ENCODE measurements at regions not wholly inside any gene's neighbourhood (a gene's known extent, or its start where the extent isn't known, plus 50 kb on each side); places are given as distances from the start of the nearest gene placed in this dataset.

DNA sequence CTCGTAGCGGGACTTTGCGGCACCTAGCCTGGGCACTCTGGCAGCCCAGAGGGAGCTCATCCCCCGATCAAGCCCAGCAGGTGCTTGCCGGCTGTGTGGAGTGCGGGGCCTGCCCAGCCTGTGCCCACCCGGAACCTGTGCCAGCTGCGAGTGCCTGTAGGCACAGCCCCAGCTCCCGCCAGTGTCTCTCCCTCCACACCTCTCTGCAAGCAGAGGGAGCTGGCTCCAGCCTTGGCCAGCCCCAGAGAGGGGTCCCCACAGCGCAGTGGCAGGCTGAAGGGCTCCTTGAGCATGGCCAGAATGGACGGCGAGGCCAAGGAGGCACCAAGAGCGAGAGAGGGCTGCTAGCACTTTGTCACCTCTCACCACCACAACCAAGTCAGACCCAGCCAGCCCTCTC lies 55.5 kb upstream of the C1QTNF9B start:
- ATAC-seq (no peak), DNase-seq (no peak)
- 96 to 98% (median 97%) methylated on average over 11 to 13 of the region's 13 CpGs for WGBS, 4 donors
- TF ChIP-seq, protein P1, sequence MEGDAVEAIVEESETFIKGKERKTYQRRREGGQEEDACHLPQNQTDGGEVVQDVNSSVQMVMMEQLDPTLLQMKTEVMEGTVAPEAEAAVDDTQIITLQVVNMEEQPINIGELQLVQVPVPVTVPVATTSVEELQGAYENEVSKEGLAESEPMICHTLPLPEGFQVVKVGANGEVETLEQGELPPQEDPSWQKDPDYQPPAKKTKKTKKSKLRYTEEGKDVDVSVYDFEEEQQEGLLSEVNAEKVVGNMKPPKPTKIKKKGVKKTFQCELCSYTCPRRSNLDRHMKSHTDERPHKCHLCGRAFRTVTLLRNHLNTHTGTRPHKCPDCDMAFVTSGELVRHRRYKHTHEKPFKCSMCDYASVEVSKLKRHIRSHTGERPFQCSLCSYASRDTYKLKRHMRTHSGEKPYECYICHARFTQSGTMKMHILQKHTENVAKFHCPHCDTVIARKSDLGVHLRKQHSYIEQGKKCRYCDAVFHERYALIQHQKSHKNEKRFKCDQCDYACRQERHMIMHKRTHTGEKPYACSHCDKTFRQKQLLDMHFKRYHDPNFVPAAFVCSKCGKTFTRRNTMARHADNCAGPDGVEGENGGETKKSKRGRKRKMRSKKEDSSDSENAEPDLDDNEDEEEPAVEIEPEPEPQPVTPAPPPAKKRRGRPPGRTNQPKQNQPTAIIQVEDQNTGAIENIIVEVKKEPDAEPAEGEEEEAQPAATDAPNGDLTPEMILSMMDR (IDR thresholded peaks at IDR 0.05): no peak
- no peak for TF ChIP-seq POLR2A (IDR thresholded peaks at IDR 0.05)
- intact Hi-C loops (cut with DNase I): no loop called here
- Histone ChIP-seq H3K9me3 (no peaks in the 10 kb centered on the region), H3K27me3 (peaks cover 0 to 4% (median 0%) of the 10 kb centered on the region in 9 donors), H3K36me3 (no peaks in the 10 kb centered on the region), H3K4me1 (no peaks in the 10 kb centered on the region), H3K4me3 (no peak overlapping the region), H3K27ac (no peak overlapping the region)

DNA sequence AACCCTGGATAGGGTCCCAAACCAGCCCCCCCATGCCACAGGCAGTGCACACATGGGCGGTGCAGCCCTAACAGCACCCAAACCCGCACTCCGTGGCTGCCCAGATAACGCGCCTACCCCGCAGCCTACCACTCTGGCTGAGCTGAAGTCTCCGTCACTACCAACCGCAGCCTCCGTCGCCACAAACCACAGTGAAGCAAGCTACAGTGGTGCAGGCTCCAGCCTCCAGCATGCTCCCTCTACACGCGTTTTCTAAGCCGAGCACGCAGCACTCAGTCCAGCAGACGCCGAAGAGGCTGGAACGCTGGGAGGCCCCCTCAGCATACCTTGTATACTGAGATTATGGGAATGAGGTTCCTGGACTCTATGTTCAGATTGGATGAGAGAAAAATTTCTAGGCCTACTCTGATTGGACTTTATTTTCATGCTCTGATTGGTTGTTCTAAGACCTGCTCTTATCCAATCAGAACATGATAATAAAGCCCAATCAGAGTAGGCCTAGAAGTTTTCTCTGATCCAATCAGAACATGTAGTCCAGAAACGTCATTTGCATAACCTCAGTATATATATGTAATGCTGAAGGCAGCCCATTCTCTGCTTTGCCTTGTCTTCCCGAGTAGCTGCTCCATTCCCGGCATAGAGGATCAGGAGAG lies 56.7 kb upstream of the C1QTNF9B start:
- Histone ChIP-seq H3K4me3 (no peak overlapping the region), H3K36me3 (no peaks in the 10 kb centered on the region), H3K27ac (no peak overlapping the region), H3K9me3 (no peaks in the 10 kb centered on the region), H3K4me1 (no peaks in the 10 kb centered on the region), H3K27me3 (peaks cover 0 to 4% (median 0%) of the 10 kb centered on the region in 9 donors)
- DNase-seq (no peak), ATAC-seq (no peak)
- intact Hi-C loops (cut with DNase I): no loop called here
- no peak for TF ChIP-seq POLR2A (IDR thresholded peaks at IDR 0.05)
- 86 to 94% (median 89%) methylated on average over 18 to 20 of the region's 20 CpGs for WGBS, 4 donors

DNA sequence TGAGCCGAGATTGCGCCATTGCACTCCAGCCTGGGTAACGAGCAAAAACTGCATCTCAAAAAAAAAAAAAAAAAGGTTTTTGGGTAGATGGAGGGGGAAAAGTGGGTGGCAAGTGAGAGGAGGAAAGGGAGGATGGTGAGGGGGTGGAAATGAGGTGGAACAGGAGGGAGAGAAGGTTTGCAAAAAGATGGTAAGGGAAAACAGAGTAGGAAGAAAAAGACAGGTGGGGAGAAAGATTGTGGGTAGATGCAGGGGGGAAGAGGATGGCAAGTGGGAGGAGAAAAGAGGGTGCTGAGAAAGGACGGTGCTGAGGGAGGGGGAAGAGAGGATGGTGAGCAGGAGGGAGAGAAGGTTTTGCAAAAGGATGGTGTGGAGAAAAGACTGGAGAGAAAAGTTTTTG lies 57.8 kb upstream of the C1QTNF9B start:
- H3K4me3 ChIP-seq: no peak overlapping the region
- peaks cover 0 to 4% (median 0%) of the 10 kb centered on the region in 9 donors for H3K27me3 ChIP-seq
- no peak for TF ChIP-seq POLR2A (IDR thresholded peaks at IDR 0.05)
- TF ChIP-seq, protein P1 (IDR thresholded peaks at IDR 0.05): no peak
- ATAC-seq: no peak
- no peaks in the 10 kb centered on the region for H3K4me1 ChIP-seq
- intact Hi-C loops (cut with DNase I): no loop called here
- no peak for DNase-seq
- H3K27ac ChIP-seq: no peak overlapping the region
- 87 to 93% (median 90%) methylated on average over 4 of the region's 4 CpGs for WGBS, 4 donors
- no peaks in the 10 kb centered on the region for H3K9me3 ChIP-seq
- no peaks in the 10 kb centered on the region for H3K36me3 ChIP-seq

DNA sequence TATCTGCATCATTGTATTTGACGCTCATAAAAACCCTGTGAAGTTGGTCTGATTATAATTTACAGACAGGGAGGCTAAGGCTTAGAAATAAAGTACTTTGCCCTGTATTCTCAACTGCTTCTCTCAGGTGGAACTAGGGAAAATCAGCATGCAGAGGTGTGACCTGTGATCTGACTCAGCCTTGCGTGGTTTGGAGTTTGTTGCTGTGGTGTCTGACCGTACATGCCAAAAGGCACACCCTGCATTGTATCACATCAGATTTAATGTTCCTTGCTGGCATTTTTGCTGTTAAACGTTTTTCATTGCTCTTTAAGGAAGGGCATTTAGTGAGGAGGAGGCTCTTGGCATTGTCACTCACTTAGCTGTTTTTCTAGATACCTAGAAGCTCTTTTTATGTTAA lies 58.8 kb upstream of the C1QTNF9B start:
- DNase-seq (no peak), ATAC-seq (peak in 1 of 4 donors; percentile 33)
- no peaks in the 10 kb centered on the region for H3K9me3 ChIP-seq
- no peaks in the 10 kb centered on the region for H3K36me3 ChIP-seq
- H3K27ac ChIP-seq: no peak overlapping the region
- no peak for TF ChIP-seq POLR2A (IDR thresholded peaks at IDR 0.05)
- TF ChIP-seq, protein P1 (IDR thresholded peaks at IDR 0.05): no peak
- H3K4me3 ChIP-seq: no peak overlapping the region
- intact Hi-C loops (cut with DNase I): no loop called here
- WGBS, 4 donors: 47 to 62% (median 57%) methylated on average over 4 of the region's 4 CpGs
- no peaks in the 10 kb centered on the region for H3K4me1 ChIP-seq
- H3K27me3 ChIP-seq: peaks cover 0 to 4% (median 0%) of the 10 kb centered on the region in 9 donors

DNA sequence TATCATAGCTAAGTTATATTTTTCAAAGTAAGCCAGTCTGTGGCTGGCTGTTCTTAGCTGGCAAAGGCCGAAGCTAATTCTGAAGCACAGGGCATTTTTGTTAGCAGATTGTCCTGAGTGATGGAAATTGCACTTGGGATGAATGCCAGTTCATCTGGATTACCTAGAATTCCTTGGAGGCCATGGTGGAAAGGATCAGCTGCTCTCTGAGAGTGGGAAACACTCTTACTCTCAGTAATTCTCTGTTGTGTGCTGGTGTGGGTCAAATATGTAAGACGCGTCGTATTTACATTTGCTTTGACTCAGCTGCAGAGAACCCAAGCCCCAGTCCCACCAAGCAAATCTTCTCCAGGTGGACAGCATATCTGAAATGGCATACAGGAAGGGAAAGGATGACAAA lies 60.7 kb upstream of the C1QTNF9B start:
- 86 to 94% (median 88%) methylated on average over 4 of the region's 4 CpGs for WGBS, 4 donors
- Histone ChIP-seq H3K27me3 (peaks cover 0 to 4% (median 0%) of the 10 kb centered on the region in 9 donors), H3K36me3 (no peaks in the 10 kb centered on the region), H3K27ac (no peak overlapping the region), H3K9me3 (no peaks in the 10 kb centered on the region), H3K4me1 (no peaks in the 10 kb centered on the region), H3K4me3 (no peak overlapping the region)
- TF ChIP-seq, protein P1 (IDR thresholded peaks at IDR 0.05): no peak
- no peak for TF ChIP-seq POLR2A (IDR thresholded peaks at IDR 0.05)
- ATAC-seq (no peak), DNase-seq (no peak)
- intact Hi-C loops (cut with DNase I): no loop called here

Data from heart left ventricle (tissue), 16 donors.